NCI-H82 treated with DMSO at 0.1 percent for 48 hours (cell line): ENCODE measurements at regions not wholly inside any gene's neighbourhood (a gene's known extent, or its start where the extent isn't known, plus 50 kb on each side); places are given as distances from the start of the nearest gene placed in this dataset.

Experiments used
- DNase-seq: peaks from one replicate; lab custom pipeline; 2025; ENCODE audit not compliant: unreplicated experiment; lab: John Stamatoyannopoulos, UW

DNA sequence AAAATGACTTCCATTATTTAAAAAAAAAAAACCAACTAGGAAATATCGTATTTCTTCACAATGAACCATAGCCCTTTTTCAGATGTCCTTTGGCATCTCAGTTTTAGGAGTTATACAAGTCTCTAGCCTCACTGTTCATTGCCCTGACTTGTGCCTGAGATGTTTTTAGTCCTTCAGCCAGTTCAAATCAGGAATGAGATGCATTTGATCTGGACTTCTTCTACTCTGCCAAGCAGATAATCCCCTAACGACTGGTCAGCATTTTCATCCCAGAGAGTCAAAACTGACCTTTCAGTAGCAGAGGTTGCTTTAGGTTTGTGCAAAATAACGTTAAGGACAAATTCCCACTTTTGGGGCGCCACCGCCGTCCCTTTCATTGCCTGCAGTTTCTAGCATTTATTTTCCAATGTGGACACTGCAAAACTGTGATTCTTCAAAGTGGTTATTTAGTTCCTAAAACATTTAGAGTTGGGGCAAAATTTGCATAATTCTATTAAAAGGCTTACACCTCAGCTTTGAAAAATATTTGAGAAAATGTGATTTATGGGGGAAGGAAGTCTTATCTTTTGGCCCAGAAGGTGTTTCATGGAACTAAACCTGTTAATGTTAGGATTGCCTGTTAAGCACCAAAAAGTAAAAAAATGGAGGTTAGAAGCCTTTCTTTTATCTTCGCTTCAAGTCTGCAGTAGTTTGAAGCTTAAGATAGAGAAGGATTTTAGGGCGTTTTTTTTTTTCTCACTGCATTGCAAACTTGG, 152.0 kb upstream of the SGK1 start:
- DNase-seq: no peak

DNA sequence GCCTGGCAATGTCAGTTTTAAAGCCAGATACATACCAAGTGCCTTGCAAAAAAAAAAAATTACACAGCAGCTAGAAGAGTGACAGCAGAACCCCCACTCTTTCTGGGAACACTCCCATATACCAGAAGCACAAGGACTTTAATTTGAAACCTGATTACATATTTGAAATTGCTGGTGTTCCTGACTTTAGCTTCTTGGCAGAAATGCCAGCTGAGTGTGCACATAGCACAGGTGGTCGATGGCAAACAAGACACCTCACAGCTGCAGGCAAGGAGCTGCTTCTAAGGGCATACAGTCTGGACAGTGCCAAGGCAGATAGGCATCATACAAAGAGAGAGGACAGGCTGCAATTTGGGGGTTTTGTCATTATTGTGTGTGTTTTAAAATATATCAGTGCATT, 150.7 kb upstream of the SGK1 start:
- no peak for DNase-seq

DNA sequence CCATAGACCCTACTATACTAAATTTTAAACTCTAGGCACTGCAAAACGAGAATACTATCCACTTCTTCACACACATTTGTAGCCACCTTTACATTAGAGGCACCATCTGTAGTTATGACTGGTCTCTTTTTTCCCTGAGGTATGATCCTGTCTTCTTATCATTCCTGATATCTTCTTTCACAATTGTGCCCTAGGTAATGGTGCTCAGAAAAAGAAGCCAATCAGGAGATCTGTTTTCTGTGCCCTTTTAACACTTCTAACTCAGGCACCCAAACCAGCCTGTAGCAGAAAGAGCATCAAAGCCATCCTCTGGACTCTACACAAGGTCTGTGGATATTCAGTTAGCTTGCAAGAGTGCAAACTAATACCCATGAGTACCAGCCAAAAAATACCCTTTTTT, 149.7 kb upstream of the SGK1 start:
- DNase-seq: no peak

DNA sequence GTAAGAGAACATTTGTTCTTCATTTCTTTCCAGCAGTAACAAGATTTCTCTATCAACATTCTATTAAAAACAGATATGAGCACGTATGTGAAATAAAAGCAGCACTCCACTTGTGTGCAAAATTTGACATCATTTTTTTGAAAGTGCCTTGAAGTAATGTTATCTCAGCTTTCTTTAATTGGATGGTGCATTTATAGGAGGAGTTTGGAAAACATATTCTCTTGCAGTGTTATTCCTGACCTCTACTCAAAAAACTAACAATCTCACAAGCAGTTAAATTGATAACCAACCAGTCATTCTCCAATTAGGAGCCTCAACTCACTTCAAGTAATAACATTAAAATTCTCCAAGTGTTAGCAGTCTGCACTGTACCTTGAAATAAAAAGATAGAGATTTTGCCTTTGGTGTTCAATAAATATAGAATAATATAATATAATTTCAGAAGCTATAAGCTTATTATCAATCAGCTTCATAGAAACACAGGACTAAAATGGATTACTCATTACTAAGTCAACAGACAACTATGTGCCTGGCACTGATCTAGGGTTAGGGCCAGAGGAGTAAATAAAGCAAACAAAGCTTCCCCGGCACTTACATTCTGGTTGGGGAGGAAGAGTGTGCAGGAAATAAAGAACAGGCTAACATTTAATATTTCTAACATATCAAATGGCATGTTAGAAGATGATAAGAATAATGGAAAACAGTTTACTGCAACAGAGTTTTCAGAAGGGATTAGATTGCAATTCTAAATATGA, 149.0 kb upstream of the SGK1 start:
- DNase-seq: no peak

DNA sequence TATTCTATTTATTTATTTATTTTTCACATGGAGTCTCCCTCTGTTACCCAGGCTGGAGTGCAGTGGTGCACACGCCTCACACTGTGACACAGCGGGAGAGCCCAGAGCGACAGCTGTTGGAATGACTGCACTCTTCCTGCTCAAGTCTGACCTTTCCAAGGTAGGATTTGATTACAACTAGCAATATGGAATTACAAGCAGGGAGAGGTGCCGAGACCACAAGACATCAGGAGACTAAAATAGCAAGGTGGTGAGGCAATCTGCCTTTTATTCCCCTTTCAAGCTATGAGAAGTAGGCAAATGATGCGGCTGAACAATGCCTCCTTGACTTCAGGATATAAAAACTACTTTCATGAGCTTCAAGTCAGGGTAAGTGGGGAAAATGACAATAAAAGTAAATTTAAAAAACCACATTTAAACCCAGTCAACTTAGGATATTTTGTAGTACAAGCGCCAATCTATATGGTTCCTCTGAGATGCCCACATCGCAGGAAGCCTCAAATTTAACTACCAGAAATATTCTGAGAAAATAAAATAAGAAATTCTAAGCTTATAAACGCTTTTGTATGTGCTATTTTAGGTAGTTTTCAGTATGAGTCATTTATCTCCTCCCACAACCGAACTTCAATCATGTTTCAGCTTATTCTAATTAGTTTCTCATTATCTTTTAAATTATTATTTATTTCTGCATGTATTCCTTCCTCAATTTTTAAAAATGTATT, 146.9 kb upstream of the SGK1 start:
- DNase-seq: peak; percentile 14

DNA sequence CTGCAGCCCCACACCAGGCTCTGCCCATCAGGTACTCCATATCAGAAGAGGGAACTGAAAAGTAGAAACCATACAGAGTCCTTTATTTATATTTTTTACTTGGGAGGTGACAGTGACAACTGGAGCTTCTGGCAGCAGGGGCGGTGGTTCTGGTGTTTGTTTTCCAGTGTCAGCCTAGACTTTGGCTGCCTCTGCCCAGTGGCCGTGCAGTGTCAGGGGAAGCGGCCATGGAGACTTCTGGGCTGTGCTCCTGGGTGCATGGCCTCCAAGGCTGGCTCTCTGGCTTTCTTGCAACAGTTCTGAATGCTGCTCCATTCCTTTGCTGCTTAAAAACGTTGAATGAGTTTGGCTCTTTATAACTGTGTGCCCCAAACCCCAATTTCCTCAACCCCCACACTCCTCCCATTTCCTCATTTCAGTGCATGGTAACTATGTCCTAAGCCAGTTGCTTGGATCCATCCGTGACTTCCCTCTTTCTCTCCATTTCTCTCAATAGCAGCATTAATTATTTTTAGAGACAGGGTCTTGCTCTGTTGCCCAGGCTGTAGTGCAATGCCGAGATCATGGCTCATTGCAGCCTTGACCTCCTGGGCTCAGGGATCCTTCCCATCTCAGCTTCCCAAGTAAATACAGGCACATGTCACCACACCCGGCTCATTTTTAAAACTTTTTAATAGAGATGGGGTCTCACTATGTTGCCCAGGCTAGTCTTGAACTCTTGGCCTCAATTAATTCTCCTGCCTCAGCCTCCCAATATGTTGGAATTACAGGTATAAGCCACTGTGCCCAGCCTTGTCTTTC, 141.1 kb upstream of the SGK1 start:
- DNase-seq: no peak

DNA sequence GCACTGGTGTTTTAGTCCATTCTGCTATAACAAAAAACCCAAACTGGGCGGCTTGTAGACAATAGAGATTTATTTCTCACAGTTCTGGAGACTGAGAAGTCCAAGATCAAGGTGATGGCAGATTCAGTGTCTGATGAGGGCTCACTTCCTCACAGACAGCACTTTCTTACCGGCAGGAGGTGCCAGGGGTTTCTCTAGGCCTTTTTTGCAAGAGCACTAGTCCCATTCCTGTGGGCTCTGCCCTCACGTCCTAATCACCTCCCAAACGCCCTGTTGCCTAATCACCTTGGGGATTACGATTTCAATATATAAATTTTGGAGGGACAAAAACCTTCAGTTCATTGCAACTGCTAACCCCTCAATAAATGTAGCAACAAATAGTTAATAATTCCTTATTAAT, 140.0 kb upstream of the SGK1 start:
- no peak for DNase-seq

DNA sequence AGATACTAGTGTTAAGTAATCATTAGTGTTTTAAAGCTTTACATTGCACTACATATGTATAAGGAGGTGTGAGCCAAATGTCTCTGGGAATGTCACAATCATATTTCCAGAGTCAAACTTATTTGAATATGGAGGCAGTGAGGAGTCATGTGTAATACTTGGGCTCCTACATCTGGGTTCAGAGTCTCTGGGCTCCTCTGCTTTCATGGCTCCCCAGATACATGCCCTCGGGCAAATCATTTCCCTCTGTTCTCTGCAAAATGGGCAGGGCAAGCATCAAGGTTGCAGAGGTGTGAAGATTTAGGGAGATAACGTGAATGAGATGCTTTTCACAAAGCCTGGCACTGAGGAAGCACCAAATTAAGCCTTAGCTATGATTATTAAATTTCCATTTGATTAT, 138.3 kb upstream of the SGK1 start:
- no peak for DNase-seq

DNA sequence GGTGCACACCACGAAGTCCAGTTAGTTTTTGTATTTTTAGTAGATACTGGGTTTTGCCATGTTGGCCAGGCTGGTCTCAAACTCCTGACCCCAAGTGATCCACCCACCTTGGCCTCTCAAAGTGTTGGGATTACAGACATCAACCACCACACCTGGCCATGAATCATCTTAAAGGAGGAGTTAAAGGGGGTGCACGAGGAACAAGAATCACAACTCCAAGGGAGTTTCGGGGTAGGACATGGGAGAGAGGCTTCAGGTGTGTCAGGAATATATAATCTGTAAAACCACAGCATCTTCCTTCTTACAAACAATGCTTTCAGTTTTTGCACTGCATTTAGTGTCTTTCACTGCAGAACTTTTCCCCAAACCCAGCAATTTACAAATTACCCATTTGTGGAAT, 137.4 kb upstream of the SGK1 start:
- no peak for DNase-seq

DNA sequence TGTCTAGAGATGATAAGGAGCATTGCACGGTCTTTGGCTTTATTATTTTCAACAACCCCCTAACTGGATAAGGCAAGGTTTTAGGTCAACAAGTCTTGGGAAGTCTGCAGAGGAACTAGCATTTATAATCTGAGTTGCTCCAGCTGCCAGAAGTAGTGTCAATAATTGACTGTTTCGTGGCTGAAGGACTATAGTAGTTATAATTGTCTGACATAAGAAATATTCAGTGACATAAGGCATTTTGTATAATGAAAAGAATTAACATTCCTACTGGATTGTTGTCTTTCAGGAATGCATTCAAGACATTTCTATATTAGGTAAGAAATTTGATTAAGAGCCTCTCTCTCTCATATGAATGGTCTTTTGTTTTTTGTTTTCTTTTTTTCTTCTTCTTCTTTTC, 136.9 kb upstream of the SGK1 start:
- DNase-seq: no peak

DNA sequence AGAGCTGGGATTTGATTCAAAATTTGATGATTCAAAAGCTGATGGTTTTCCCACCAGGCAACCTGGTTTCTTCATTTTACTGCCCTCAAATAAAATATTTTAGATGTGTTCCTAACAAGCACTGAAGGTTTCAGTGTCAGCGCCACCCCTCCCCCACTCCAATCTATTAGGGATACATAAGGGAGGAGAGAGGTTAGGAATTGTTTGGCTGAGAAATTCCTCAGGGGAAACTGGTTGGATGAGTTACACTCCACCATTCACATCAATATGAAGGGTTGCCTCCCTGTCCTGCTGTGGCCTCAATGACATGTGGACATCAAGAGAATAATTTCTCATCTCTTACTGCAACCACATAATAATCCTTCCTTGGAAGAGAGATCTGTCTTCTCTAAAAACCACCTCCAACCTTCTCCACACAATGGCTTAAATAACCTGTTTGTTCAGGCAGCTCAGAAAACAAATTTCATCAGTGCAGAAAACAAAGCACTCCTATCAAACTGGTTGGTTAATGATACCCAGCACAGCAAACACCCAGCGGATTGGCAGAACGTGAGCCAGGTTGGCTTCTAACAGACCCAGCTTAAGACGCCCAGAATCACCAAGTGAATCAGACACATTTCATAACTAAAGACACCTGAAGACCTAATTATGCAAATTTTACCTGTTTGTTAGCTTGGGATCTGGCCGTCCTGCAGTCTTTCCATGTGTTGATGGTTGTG, 136.0 kb upstream of the SGK1 start:
- no peak for DNase-seq

DNA sequence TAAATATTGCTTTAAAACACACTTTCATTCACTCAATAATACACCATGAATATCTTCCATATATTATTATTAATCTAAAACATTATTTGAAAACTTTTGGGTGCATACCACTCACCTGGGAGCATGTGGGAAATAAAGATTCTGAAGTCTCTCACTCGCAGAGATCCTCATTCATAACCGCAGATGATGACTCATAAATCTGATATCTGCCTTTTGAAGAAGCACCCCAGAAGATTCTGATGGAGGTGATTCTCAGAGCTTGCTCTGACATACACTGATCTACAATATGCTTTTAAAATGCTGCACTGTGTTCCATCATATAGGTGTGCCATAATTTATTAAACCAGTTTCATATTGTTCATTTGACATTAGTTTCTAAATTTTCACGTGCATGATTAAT, 135.0 kb upstream of the SGK1 start:
- no peak for DNase-seq

DNA sequence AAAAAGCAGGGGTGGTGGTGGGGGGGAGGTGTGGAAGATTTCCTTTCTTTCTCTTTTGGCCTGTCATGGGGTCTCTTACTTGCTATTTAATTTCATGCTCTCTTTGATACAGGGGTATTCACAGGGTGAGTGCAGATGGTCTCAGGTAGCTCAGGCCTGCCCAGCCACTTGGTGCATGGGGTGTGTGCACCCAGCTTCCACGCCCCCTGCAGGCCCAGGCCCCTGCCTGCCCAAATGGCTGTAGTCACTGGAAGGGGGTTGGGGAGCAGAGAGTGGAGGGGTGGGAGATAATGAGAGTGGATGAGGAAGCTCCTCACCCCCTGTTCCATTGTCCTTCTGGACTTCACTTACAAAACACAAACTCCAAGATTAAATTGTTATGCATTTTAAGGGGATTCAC, 133.6 kb upstream of the SGK1 start:
- DNase-seq: no peak

DNA sequence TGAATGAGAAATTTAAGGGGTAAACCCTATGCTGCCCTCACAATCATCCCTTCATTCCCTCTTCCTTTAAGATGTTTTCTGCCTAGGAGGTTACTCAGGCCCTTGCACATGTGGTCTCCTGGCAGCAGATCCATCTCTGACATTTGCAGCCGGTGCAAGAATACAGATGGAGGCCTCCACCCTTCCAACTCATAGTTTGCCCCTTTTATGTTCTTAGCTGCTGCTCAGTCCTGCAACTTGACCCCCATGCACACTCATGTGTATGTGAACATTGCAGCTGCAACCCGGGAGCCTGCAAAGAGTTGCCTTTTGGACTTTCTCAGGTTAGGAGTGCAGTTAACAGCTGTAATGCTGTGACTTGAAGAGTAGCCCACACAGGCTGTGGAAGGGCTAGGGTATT, 131.9 kb upstream of the SGK1 start:
- no peak for DNase-seq

DNA sequence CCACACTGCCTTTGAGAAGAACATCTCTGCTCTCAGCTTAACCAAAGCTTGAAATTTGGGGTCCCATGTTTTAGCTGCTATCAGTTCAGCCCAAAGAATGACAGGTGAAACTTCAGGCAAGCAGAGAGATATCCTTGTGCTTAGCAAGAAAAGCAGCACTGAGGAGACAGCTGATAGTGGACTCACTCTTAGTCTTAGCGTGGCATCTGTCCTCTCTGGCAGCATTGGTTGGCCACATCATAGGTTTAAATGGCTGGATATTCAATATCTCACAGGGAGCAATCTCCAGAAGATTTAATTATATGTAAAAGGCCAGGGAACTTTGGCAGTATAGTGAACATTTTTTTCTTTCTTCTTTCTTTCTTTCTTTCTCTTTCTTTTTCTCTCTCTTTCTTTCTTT, 131.1 kb upstream of the SGK1 start:
- no peak for DNase-seq

DNA sequence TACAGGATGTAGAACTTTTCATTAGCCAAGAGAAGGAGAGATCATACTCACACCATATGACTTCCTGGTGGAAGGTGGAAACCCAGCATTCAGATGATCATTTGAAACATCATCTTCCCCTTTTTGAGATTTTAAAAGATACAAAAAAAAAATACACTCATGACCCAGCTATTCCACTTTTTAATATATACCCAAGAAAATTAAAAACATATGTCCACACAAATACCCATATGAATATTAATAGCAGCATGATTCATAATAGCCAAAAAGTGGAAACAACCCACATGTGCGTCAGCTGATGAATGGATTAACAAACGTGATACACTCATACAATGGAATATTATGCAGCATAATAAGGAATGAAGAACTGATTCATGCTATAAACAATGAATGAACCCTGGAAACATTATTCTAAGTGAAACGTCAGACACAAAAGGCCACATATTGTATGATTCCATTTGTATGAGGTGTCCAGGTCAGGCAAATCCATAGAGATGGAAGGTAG, 130.0 kb upstream of the SGK1 start:
- DNase-seq: no peak

DNA sequence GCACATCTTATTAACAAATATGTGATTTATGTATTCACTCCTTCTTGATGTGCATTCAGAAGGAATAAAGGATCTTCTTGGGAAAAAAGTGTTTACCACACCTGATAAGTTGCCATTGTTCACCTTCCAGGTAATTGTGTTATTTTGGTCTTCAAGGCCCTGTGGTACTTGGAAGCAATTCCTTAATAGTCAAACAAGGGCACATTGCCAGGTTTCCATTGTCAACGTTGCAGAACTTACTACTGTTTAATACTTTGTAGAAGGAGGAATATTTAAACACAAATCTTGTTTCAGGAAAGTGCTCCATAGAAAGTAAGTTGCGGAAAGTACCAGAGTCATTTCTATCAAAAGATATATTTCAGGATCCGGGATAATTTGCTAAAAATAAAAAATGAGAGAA, 129.5 kb upstream of the SGK1 start:
- DNase-seq: no peak

DNA sequence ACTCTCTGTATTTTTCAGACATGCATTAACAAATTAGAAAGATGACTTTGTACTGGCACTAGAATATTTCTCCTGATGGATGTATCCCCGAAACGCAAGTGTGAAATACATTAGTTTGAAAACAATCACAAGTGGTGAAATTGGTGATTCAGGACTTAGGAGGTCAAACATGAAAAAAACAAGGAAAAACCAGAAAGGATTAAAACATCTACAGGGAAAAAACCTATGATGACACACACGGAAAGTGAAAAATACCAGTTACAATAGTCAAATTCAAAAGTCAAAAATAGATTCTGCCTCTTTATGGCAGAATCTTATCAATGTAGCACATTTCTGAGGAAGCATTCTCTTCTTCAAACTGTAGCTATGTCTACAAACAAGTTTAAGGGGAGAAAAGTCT, 129.0 kb upstream of the SGK1 start:
- DNase-seq: no peak

DNA sequence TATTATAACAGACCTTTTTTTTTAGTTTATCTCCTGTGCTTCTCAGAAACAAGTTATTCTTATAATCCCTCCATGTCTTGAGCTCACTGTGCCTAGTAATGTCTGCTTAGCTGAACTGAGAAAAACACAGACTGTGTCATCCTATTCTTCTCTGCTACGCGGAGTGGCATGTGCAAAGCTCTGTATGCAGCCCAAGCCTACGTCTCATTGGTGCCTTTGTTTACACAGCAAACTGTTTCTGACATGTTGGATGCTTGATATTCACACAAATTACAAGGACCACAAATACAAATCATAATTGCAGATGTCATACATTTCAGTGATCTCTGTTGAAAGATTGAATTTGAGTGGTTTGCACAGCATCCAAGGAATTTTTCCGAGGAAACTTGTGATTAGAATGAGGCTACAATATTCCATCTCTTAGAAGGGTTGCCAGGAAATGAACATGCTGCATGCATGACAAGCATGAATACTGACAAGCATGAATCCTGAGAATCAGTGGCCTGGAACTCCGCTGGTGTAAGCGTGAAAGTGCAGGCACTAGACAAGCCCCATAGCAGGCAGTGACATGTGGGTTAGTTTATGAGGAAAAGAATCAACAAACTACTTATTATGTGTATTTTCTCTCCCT, 128.4 kb upstream of the SGK1 start:
- DNase-seq: no peak

DNA sequence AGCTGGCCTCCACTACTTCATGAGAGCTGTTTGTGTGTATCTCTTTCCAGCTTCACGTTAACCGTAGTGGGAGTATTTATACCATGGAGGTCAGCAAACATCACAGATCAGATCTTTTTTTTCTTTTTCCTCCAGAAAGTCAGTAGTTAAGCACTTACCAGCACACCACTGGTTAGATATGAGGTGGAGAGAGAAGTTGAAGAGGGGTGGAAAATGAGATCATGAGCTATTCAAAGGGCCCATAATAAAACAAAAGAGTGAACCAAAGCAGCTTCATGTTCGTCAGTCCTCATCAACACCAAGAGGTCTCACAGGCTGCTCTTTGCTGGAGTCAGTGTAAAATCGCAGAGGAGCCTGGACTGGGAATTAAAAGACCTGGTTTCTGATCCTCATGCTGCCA, 125.1 kb upstream of the SGK1 start:
- DNase-seq: no peak
